AG04450 (cell line): ENCODE measurements at regions not wholly inside any gene's neighbourhood (a gene's known extent, or its start where the extent isn't known, plus 50 kb on each side); places are given as distances from the start of the nearest gene placed in this dataset.
A peak's percentile ranks its signal among the peaks of the same experiment; 100 is the strongest.

Source experiments
- CTCF ChIA-PET: fragments of 300-600, 350-600 bp; formaldehyde crosslinking; extraction: SDS; loops from one replicate; lab custom pipeline; 2022; ENCODE audit warnings: antibody characterized with exemption, inconsistent platforms; lab: Charles Lee
- POLR2A ChIA-PET: fragments of 350-600 bp; formaldehyde crosslinking; extraction: SDS; loops from one replicate; lab custom pipeline; 2021; ENCODE audit warnings: antibody characterized with exemption, inconsistent platforms; lab: Yijun Ruan, JAX
- DNase-seq: peaks from one replicate; pipeline ENCODE4 v3.0.0-alpha.2; 2011; ENCODE audit warnings: low read depth, low spot score
- H3K27ac ChIP-seq: one replicate; pipeline ENCODE4 v1.5.1; 2012; ENCODE audit warnings: low read depth, low read length, control low read depth
- H3K27me3 ChIP-seq: one replicate; pipeline ENCODE4 v1.6.0; 2012; ENCODE audit warnings: low read length; ENCODE audit not compliant: control insufficient read depth, insufficient read depth
- H3K4me3 ChIP-seq: 2 replicates; pipeline ENCODE4 v1.5.1; 2011; ENCODE audit warnings: mild to moderate bottlenecking, low read depth, low read length, control low read depth
- H3K9me3 ChIP-seq: 2 replicates; pipeline ENCODE4 v1.5.1; 2012; ENCODE audit warnings: low read length; ENCODE audit not compliant: control insufficient read depth, insufficient read depth
- CTCF ChIP-seq: IDR thresholded peaks from 2 replicates; pipeline ENCODE4 v1.5.1; 2011; ENCODE audit warnings: low read depth, low read length, control low read depth, inconsistent platforms

- CTCF ChIA-PET = interaction anchor here (0.9 to 1.1 kb wide), 2 partner anchors 9 to 244 kb away, joined by 3 to 6 read pairs; no protein-coding TSS in a partner anchor
- no peak for DNase-seq
These were observed 232.6 kb downstream of the UQCRFS1 start for GRCh38 chr19:28980236-28980868.

GRCh38 chr19:28977826-28978225 is 235.1 kb downstream of the UQCRFS1 start:
- CTCF ChIA-PET = no interaction called here
- POLR2A ChIA-PET = no interaction called here
- no peak for DNase-seq
- H3K27ac ChIP-seq = no peak overlapping the region
- peaks cover 26% of the 10 kb centered on the region for H3K9me3 ChIP-seq
- no peaks in the 10 kb centered on the region for H3K27me3 ChIP-seq
- no peak overlapping the region for H3K4me3 ChIP-seq
- TF ChIP-seq CTCF = peak; percentile 22; the same call in 1 of the 2 replicates

More at GRCh38 chr19:28980236-28980868, 232.6 kb downstream of the UQCRFS1 start:
- H3K4me3 ChIP-seq = no peak overlapping the region
- TF ChIP-seq CTCF = peak; percentile 58
- POLR2A ChIA-PET = no interaction called here
- no peak overlapping the region for H3K27ac ChIP-seq
- peaks cover 32% of the 10 kb centered on the region for H3K9me3 ChIP-seq
- H3K27me3 ChIP-seq = no peaks in the 10 kb centered on the region

GRCh38 chr19:28972058-28972852 is 240.7 kb downstream of the UQCRFS1 start:
- CTCF ChIA-PET = no interaction called here
- Histone ChIP-seq H3K27me3 (no peaks in the 10 kb centered on the region), H3K4me3 (no peak overlapping the region), H3K9me3 (peaks cover 29% of the 10 kb centered on the region), H3K27ac (no peak overlapping the region)
- POLR2A ChIA-PET = interaction anchor here (0.6 kb wide), 1 partner anchor 499 kb away, joined by 3 read pairs; no protein-coding TSS in a partner anchor
- no peak for DNase-seq
- TF ChIP-seq CTCF = no peak

- Histone ChIP-seq H3K9me3 (peaks cover 24% of the 10 kb centered on the region), H3K27ac (no peak overlapping the region), H3K27me3 (no peaks in the 10 kb centered on the region), H3K4me3 (no peak overlapping the region)
- ChIA-PET POLR2A (no interaction called here), CTCF (no interaction called here)
- no peak for DNase-seq
- TF ChIP-seq CTCF = no peak
These were observed 241.4 kb downstream of the UQCRFS1 start for GRCh38 chr19:28971513-28971912.

GRCh38 chr19:28971049-28971448 is 241.9 kb downstream of the UQCRFS1 start:
- CTCF ChIA-PET = no interaction called here
- POLR2A ChIA-PET = no interaction called here
- Histone ChIP-seq H3K4me3 (no peak overlapping the region), H3K27me3 (no peaks in the 10 kb centered on the region), H3K27ac (no peak overlapping the region), H3K9me3 (peaks cover 23% of the 10 kb centered on the region)
- no peak for DNase-seq
- no peak for TF ChIP-seq CTCF
